Esophagus muscularis mucosa (tissue), 4 donors: ENCODE measurements at regions not wholly inside any gene's neighbourhood (a gene's known extent, or its start where the extent isn't known, plus 50 kb on each side); places are given as distances from the start of the nearest gene placed in this dataset.

Source experiments
- DNase-seq: peaks from one replicate; pipeline ENCODE4 v3.0.0-alpha.2; 2017; ENCODE audit errors: extremely low spot score
- H3K27ac ChIP-seq, 4 donors: fragments of 200-600 bp; sonication (generic); replicated peaks in 1 of 4; 1 replicate in 3 of 4; 2 replicates in 1 of 4; pipeline ENCODE4 v1.5.1; 2016 to 2019; ENCODE audit warnings: mild to moderate bottlenecking in 1 of 4
- H3K27me3 ChIP-seq, 4 donors: fragments of 200-600 bp; sonication (generic); one replicate each; pipeline versions ENCODE4 v1.5.1 to v1.6.0; 2016 to 2019
- H3K36me3 ChIP-seq, 4 donors: fragments of 200-600 bp; sonication (generic); one replicate each; pipeline ENCODE4 v1.5.1; 2016 to 2019
- H3K4me1 ChIP-seq, 4 donors: fragments of 200-600 bp; sonication (generic); one replicate each; pipeline ENCODE4 v1.5.1; 2016 to 2019
- H3K4me3 ChIP-seq, 4 donors: fragments of 200-600 bp; sonication (generic); 1 replicate in 2 of 4; 2 replicates in 2 of 4; pipeline ENCODE4 v1.5.1; 2016 to 2019; ENCODE audit warnings: mild to moderate bottlenecking in 4 of 4, moderate library complexity in 1 of 4
- H3K9me3 ChIP-seq, 4 donors: fragments of 200-600 bp; sonication (generic); 1 replicate in 3 of 4; 2 replicates in 1 of 4; pipeline ENCODE4 v1.5.1; 2016 to 2019
- EP300 ChIP-seq: sonication (generic); formaldehyde crosslinking; IDR thresholded peaks from one replicate; pipeline ENCODE4 v1.6.1; 2017; ENCODE audit warnings: antibody characterized with exemption
- POLR2A ChIP-seq: fragments of 450-650 bp; IDR thresholded peaks from one replicate; pipeline ENCODE4 v1.6.1; 2017; ENCODE audit warnings: antibody characterized with exemption, moderate library complexity, mild to moderate bottlenecking, low read depth
- POLR2AphosphoS5 ChIP-seq, 2 donors: sonication (generic); formaldehyde crosslinking; IDR thresholded peaks; one replicate each; pipeline ENCODE4 v1.6.1; 2017; ENCODE audit warnings: antibody characterized with exemption in 2 of 2
- WGBS: methylation state at CpG from one replicate; pipeline ENCODE4 v1.1.5; 2018; 5-methylcytosine and 5-hydroxymethylcytosine counted together
- intact Hi-C: fragments of 100-400 bp; cut with DNase I; formaldehyde crosslinking; loops from one replicate; pipeline ENCODE4 v1.15.1; 2023
- TF ChIP-seq, protein P1 (sequence below), 3 experiments: fragments of 200-600 bp in 2 of 3; fragments of 450-650 bp in 1 of 3; sonication (generic) in 2 of 3; IDR thresholded peaks; one replicate each; pipeline ENCODE4 v1.5.1; 2017 to 2019; ENCODE audit warnings: antibody characterized with exemption in 3 of 3, mild to moderate bottlenecking in 2 of 3, moderate library complexity in 1 of 3

DNA sequence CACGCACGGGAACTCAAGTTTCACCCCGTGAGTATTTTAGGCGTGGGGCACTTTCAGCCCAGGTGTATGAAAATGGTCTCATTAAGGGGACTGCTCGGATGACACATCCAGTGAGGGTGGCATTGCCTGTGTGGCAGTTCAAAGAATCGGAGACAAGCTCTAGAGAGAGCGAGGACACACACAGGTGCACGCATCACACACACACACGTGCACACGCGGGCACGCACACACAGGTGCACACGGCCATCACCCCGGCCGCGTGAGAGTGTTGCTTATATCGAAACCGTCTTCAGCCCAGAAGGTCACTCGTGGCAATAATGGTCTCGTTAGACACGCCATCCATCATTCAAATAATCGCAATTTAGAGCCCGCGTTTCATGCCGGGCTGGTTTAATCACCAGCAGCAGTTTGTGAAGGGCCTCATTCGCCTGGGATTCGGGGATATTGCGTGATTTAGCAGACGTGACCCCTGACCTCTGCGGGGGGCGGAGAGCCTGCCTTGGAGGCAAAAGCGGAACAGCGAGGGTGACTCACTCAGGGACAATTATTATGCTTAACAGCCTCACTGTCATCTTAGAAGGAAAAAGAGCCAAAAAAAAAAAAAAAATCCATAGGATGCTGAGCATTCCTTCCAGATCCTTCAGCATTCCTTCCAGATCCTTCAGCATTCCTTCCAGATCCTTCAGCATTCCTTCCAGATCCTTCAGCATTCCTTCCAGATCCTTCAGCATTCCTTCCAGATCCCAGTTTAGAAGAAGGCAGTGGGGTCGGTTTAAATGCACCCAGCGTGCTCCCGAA is 89.4 kb upstream of the PPP2R3B start:
- Histone ChIP-seq H3K4me1 (no peaks in the 10 kb centered on the region), H3K36me3 (no peaks in the 10 kb centered on the region), H3K27ac (no peak overlapping the region), H3K4me3 (no peak overlapping the region), H3K9me3 (peaks cover 0 to 6% (median 0%) of the 10 kb centered on the region in 4 donors), H3K27me3 (peaks cover 0 to 45% (median 0%) of the 10 kb centered on the region in 4 donors)
- no peak for DNase-seq
- 89% methylated on average over 31 of the region's 36 CpGs for WGBS
- TF ChIP-seq EP300, result no peak
- TF ChIP-seq, protein P1, sequence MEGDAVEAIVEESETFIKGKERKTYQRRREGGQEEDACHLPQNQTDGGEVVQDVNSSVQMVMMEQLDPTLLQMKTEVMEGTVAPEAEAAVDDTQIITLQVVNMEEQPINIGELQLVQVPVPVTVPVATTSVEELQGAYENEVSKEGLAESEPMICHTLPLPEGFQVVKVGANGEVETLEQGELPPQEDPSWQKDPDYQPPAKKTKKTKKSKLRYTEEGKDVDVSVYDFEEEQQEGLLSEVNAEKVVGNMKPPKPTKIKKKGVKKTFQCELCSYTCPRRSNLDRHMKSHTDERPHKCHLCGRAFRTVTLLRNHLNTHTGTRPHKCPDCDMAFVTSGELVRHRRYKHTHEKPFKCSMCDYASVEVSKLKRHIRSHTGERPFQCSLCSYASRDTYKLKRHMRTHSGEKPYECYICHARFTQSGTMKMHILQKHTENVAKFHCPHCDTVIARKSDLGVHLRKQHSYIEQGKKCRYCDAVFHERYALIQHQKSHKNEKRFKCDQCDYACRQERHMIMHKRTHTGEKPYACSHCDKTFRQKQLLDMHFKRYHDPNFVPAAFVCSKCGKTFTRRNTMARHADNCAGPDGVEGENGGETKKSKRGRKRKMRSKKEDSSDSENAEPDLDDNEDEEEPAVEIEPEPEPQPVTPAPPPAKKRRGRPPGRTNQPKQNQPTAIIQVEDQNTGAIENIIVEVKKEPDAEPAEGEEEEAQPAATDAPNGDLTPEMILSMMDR (IDR thresholded peaks at IDR 0.05), result no peak
- no peak for TF ChIP-seq POLR2AphosphoS5 (IDR thresholded peaks at IDR 0.05)
- no peak for TF ChIP-seq POLR2A
- intact Hi-C loops, result no loop called here

DNA sequence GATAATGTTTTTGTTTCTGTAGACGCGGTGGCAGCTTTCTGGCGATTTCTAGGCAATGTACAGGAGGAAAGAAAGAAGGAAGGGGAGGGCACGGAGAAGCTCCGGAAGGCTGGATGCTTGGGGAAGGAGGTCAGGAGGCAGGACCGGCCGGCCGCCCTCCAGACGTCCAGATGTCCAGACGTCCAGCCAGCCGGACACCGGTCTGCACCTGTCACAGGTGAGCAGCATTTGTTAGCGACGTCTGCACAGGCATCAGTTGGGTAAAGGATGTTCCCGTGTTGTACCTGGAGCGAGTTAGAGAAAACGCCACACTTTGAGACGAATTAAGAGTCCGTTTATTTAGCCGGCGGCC is 90.0 kb upstream of the PPP2R3B start:
- intact Hi-C loops, result no loop called here
- Histone ChIP-seq H3K4me1 (no peaks in the 10 kb centered on the region), H3K36me3 (no peaks in the 10 kb centered on the region), H3K4me3 (no peak overlapping the region), H3K27me3 (peaks cover 0 to 45% (median 0%) of the 10 kb centered on the region in 4 donors), H3K9me3 (peaks cover 0 to 6% (median 0%) of the 10 kb centered on the region in 4 donors), H3K27ac (no peak overlapping the region)
- no peak for DNase-seq
- 91% methylated on average over 21 of the region's 21 CpGs for WGBS
- TF ChIP-seq, protein P1 (IDR thresholded peaks at IDR 0.05), result no peak
- no peak for TF ChIP-seq POLR2A
- TF ChIP-seq POLR2AphosphoS5 (IDR thresholded peaks at IDR 0.05), result no peak
- TF ChIP-seq EP300, result no peak

DNA sequence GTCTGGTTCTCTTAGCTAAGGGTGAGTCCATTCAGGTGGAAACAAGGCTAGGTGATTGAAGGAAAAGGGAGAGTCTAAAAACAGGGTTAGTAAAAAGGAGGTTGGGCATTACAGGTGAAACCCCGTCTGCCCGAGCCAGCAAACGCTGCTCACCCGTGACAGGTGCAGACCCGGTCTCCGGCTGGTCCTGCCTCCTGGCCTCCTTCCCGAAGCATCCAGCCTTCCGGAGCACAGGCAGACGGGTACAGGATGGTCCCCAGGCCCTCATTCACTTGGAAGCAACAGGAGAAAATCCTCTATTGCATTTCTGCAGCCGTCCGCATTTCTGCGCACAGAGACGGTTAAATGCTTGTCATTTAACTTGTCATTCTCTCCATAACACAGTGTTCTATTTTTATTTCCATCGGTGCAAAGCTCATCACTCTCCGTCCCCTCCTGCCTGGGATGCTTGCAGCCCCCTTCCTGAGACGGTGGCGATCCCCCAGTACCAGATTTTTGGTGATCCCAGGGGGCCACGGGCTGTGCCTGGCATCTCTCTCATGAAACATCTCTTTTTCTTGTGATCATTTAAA is 90.8 kb upstream of the PPP2R3B start:
- intact Hi-C loops, result no loop called here
- Histone ChIP-seq H3K27me3 (peaks cover 0 to 40% (median 0%) of the 10 kb centered on the region in 4 donors), H3K4me3 (no peak overlapping the region), H3K4me1 (no peaks in the 10 kb centered on the region), H3K36me3 (no peaks in the 10 kb centered on the region), H3K27ac (no peak overlapping the region), H3K9me3 (peaks cover 0 to 4% (median 0%) of the 10 kb centered on the region in 4 donors)
- no peak for DNase-seq
- no peak for TF ChIP-seq POLR2AphosphoS5 (IDR thresholded peaks at IDR 0.05)
- TF ChIP-seq POLR2A, result no peak
- TF ChIP-seq EP300, result no peak
- TF ChIP-seq, protein P1 (IDR thresholded peaks at IDR 0.05), result no peak
- WGBS, result 78% methylated on average over 18 of the region's 18 CpGs

DNA sequence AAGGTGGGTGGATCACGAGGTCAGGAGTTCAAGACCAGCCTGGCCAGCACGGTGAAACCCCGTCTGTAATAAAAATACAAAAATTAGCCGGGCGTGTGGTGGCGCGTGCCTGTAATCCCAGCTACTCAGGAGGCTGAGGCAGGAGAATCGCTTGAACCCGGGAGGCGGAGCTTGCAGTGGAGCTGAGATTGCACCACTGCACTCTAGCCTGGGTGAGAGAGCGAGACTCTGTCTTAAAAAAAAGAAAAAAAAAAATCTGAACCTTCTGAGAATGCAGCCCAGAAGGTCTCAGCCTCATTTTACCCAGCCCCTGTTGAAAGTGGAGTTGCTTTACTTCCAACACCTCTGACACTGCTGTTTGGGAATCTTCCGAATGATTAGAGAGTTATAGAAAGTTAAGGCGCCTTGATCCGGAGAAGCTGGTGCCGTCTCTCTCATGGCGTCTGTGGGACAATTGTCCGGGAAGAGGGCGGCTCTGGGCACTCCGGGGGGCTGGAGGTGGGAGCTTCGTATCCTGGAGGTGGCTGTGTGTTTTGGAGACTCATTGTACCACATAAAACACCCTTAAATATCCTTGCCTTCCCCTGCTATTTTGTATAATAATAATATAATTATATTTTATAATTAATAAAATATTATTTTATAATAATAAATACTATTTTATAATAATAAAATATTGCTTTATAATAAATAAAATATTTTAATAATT is 92.7 kb upstream of the PPP2R3B start:
- intact Hi-C loops, result no loop called here
- DNase-seq, result no peak
- Histone ChIP-seq H3K4me1 (no peaks in the 10 kb centered on the region), H3K4me3 (no peak overlapping the region), H3K9me3 (no peaks in the 10 kb centered on the region), H3K27ac (no peak overlapping the region), H3K27me3 (peaks cover 0 to 32% (median 0%) of the 10 kb centered on the region in 4 donors), H3K36me3 (no peaks in the 10 kb centered on the region)
- WGBS, result 90% methylated on average over 20 of the region's 20 CpGs
- TF ChIP-seq, protein P1 (IDR thresholded peaks at IDR 0.05), result no peak
- TF ChIP-seq EP300 (no peak), POLR2AphosphoS5 (IDR thresholded peaks at IDR 0.05) (no peak), POLR2A (no peak)
